ENCODE measurements at regions not wholly inside any gene's neighbourhood (a gene's known extent, or its start where the extent isn't known, plus 50 kb on each side); places are given as distances from the start of the nearest gene placed in this dataset.

GRCh38 chr3:110741891-110742290 lies 329.7 kb upstream of the NECTIN3 start:
- Histone ChIP-seq H3K27me3 (ENCODE audit: insufficient read depth, poor library complexity, severe bottlenecking) (no peaks in the 10 kb centered on the region), H3K4me3 (replicated peaks; ENCODE audit: insufficient read depth, low read length) (no peak overlapping the region), H3K27ac (replicated peaks) (no peak overlapping the region)
- DNase-seq (ENCODE audit: low read depth in 1 of 2, low spot score in 1 of 2) = no peak
- TF ChIP-seq, protein P1, sequence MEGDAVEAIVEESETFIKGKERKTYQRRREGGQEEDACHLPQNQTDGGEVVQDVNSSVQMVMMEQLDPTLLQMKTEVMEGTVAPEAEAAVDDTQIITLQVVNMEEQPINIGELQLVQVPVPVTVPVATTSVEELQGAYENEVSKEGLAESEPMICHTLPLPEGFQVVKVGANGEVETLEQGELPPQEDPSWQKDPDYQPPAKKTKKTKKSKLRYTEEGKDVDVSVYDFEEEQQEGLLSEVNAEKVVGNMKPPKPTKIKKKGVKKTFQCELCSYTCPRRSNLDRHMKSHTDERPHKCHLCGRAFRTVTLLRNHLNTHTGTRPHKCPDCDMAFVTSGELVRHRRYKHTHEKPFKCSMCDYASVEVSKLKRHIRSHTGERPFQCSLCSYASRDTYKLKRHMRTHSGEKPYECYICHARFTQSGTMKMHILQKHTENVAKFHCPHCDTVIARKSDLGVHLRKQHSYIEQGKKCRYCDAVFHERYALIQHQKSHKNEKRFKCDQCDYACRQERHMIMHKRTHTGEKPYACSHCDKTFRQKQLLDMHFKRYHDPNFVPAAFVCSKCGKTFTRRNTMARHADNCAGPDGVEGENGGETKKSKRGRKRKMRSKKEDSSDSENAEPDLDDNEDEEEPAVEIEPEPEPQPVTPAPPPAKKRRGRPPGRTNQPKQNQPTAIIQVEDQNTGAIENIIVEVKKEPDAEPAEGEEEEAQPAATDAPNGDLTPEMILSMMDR (IDR thresholded peaks at IDR 0.05; ENCODE audit: insufficient read depth, low read length) = no peak
- TF ChIP-seq SPI1 (IDR thresholded peaks at IDR 0.05; ENCODE audit: borderline replicate concordance, low read depth) (no peak), POLR2AphosphoS5 (IDR thresholded peaks at IDR 0.05; ENCODE audit: low read depth) (no peak), GABPA (IDR thresholded peaks at IDR 0.05; ENCODE audit: low read depth) (no peak)
- TF ChIP-seq, protein P2, sequence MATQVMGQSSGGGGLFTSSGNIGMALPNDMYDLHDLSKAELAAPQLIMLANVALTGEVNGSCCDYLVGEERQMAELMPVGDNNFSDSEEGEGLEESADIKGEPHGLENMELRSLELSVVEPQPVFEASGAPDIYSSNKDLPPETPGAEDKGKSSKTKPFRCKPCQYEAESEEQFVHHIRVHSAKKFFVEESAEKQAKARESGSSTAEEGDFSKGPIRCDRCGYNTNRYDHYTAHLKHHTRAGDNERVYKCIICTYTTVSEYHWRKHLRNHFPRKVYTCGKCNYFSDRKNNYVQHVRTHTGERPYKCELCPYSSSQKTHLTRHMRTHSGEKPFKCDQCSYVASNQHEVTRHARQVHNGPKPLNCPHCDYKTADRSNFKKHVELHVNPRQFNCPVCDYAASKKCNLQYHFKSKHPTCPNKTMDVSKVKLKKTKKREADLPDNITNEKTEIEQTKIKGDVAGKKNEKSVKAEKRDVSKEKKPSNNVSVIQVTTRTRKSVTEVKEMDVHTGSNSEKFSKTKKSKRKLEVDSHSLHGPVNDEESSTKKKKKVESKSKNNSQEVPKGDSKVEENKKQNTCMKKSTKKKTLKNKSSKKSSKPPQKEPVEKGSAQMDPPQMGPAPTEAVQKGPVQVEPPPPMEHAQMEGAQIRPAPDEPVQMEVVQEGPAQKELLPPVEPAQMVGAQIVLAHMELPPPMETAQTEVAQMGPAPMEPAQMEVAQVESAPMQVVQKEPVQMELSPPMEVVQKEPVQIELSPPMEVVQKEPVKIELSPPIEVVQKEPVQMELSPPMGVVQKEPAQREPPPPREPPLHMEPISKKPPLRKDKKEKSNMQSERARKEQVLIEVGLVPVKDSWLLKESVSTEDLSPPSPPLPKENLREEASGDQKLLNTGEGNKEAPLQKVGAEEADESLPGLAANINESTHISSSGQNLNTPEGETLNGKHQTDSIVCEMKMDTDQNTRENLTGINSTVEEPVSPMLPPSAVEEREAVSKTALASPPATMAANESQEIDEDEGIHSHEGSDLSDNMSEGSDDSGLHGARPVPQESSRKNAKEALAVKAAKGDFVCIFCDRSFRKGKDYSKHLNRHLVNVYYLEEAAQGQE (IDR thresholded peaks at IDR 0.05; ENCODE audit: insufficient replicate concordance, low read depth) = no peak

DNA sequence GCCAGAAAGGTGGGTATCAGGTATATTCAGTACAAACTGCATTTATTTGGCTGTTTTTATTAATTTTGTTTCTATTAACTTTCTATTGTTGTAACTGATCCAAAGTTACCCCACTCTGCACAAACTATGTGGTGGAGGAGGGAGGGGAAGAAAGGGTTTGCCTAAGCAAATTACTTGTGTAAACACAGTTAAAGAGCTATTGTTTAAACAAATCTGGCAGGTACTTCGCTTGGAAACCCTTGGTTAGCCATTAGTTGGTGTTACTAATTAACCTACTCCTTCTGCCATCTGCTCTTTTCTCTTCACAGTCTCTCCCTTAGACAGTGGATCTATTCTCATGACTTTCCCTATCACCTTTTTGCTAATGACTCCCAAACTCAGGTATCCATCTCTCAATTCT lies 328.4 kb upstream of the NECTIN3 start:
- Histone ChIP-seq H3K4me3 (replicated peaks; ENCODE audit: insufficient read depth, low read length) (no peak overlapping the region), H3K27ac (replicated peaks) (no peak overlapping the region), H3K27me3 (ENCODE audit: insufficient read depth, poor library complexity, severe bottlenecking) (no peaks in the 10 kb centered on the region)
- no peak for DNase-seq (ENCODE audit: low read depth in 1 of 2, low spot score in 1 of 2)
- TF ChIP-seq GABPA (IDR thresholded peaks at IDR 0.05; ENCODE audit: low read depth) = no peak
- TF ChIP-seq, protein P2 (IDR thresholded peaks at IDR 0.05; ENCODE audit: insufficient replicate concordance, low read depth) = no peak
- no peak for TF ChIP-seq SPI1 (IDR thresholded peaks at IDR 0.05; ENCODE audit: borderline replicate concordance, low read depth)
- TF ChIP-seq POLR2AphosphoS5 (IDR thresholded peaks at IDR 0.05; ENCODE audit: low read depth) = no peak
- TF ChIP-seq, protein P1 (IDR thresholded peaks at IDR 0.05; ENCODE audit: insufficient read depth, low read length) = no peak

DNA sequence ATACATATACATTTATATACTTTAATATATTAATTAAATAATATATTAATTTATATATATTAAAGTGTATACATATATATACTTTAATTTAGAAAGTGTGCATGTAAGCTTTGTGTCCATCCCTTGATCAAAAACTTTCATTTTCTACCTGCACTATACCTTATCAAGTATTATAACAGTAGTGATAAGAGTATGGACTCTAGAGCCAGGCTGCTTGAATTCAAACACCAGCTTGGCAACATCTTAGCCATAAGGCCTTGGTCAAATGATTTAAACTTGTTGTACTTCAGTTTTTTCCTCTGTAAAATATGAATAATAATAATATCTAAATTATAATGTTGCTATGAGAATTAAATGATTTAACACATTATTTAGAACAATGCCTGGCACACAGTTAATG lies 327.6 kb upstream of the NECTIN3 start:
- H3K27me3 ChIP-seq (ENCODE audit: insufficient read depth, poor library complexity, severe bottlenecking) = no peaks in the 10 kb centered on the region
- TF ChIP-seq, protein P1 (IDR thresholded peaks at IDR 0.05; ENCODE audit: insufficient read depth, low read length) = no peak
- TF ChIP-seq POLR2AphosphoS5 (IDR thresholded peaks at IDR 0.05; ENCODE audit: low read depth) (no peak), GABPA (IDR thresholded peaks at IDR 0.05; ENCODE audit: low read depth) (no peak), SPI1 (IDR thresholded peaks at IDR 0.05; ENCODE audit: borderline replicate concordance, low read depth) (no peak)
- TF ChIP-seq, protein P2 (IDR thresholded peaks at IDR 0.05; ENCODE audit: insufficient replicate concordance, low read depth) = no peak
- H3K4me3 ChIP-seq (replicated peaks; ENCODE audit: insufficient read depth, low read length) = no peak overlapping the region
- no peak for DNase-seq (ENCODE audit: low read depth in 1 of 2, low spot score in 1 of 2)
- H3K27ac ChIP-seq (replicated peaks) = no peak overlapping the region
